Activated naive CD4-positive, alpha-beta T cell treated with anti-CD3 and anti-CD28 coated beads, Interleukin-2, amount 50 U/mL, for 72 hours (primary cell): ENCODE measurements at regions not wholly inside any gene's neighbourhood (a gene's known extent, or its start where the extent isn't known, plus 50 kb on each side); places are given as distances from the start of the nearest gene placed in this dataset.

ENCODE experiments used
- ATAC-seq, 2 donors: fragments of 150-1000 bp; cut with Tn5 transposase; 2 replicates each; pipeline ENCODE4 v1.10.0; 2021; ENCODE audit warnings: mild to moderate bottlenecking in 2 of 2, moderate library complexity in 2 of 2
- DNase-seq, 2 donors: peaks; one replicate each; pipeline ENCODE4 v3.0.0; 2021 to 2022; ENCODE audit warnings: low spot score in 2 of 2
- H3K27ac Mint-ChIP-seq, 2 donors: one replicate each; pipeline ENCODE4 v1.8.0; 2022; ENCODE audit warnings: mild to moderate bottlenecking in 2 of 2, mixed read lengths in 2 of 2
- H3K36me3 Mint-ChIP-seq, 2 donors: one replicate each; pipeline ENCODE4 v1.8.0; 2022; ENCODE audit warnings: mixed read lengths in 2 of 2
- H3K9me3 Mint-ChIP-seq, 2 donors: one replicate each; pipeline ENCODE4 v1.8.0; 2022; ENCODE audit warnings: mixed read lengths in 2 of 2

DNA sequence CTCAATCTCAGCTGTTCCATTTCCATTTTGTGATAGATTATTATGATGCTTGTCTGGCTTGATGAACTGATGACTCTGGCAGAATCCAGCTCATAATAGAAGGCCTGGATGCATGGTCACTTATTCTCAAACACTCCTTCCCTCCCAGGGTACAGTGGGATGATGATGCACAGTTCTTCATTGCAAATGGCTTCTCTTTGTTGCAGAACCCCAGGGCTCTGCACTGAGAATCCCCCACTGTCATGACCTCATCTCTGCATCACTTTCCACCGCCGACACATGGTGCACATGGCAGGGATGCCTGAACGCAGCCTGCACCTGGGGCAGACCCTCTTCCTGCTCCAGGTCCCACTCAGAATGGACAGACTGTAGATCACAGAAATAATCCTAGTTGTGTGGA lies 515.6 kb upstream of the NR2F2 start:
- ATAC-seq, result no peak
- Mint-ChIP-seq H3K27ac (no peak overlapping the region), H3K9me3 (no peaks in the 10 kb centered on the region)

DNA sequence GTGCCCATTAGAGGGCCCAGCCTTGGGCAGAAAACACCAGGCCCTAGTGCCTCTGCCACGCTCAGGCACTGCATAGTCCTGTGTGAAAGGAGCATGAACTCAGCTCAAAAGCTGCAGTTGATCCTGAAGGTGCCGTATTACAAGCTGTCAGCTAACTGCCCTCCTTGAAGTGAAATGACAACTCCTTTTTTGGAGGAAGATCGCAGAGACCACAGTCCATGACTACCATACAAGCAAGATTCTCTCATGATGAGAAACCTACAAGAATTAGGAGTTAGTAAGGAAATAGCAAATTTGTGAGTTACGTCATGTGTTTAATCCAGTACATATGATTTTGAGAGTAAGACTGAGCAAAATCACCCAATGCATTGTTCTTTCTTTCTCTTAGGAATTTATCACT lies 513.9 kb upstream of the NR2F2 start:
- Mint-ChIP-seq H3K36me3 (no peaks in the 10 kb centered on the region), H3K9me3 (no peaks in the 10 kb centered on the region), H3K27ac (no peak overlapping the region)
- DNase-seq (no peak), ATAC-seq (no peak)

More for the DNA sequence above, 515.6 kb upstream of the NR2F2 start:
- H3K36me3 Mint-ChIP-seq, result no peaks in the 10 kb centered on the region
- no peak for DNase-seq

DNA sequence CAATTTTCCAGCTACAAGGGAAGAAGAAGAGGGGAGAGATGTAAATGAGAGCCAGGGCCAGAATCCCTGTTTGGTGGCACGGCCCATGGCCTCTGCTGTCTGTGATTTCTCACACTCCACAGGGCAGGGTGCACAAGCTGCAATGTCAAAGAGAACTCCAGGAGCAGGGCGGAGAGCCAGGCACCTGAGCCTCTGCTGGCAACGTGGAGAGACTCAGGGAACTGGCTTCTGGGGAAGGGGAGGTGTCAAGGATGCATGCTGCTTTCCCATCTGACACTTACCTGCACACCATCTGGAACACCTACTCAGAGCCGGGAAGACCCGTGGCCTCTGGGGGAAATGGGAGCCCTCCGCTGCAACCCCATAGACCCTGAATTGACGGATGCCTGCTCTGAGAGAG lies 507.5 kb upstream of the NR2F2 start:
- no peaks in the 10 kb centered on the region for H3K9me3 Mint-ChIP-seq
- no peak overlapping the region for H3K27ac Mint-ChIP-seq
- no peaks in the 10 kb centered on the region for H3K36me3 Mint-ChIP-seq
- ATAC-seq (no peak), DNase-seq (no peak)

DNA sequence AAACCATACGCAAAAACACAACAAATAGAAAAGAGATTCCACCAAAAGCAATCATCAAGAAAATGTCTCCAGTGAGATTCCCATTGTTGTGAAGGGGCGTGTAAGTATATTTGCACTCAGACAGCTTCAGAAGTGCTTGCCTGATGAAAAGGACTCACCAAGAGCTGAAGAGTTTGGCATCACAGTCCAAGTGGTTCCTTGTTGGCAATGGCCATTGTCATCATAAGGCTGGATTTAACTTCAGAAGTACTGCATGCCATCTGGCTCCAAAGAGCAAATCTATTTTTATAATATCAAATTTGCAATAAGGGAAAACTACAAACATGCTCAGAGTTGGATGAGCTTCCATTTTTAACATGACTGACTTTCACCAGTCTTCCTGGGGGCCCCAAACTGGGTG lies 505.3 kb upstream of the NR2F2 start:
- Mint-ChIP-seq H3K36me3 (no peaks in the 10 kb centered on the region), H3K27ac (no peak overlapping the region), H3K9me3 (no peaks in the 10 kb centered on the region)
- DNase-seq (no peak), ATAC-seq (no peak)

DNA sequence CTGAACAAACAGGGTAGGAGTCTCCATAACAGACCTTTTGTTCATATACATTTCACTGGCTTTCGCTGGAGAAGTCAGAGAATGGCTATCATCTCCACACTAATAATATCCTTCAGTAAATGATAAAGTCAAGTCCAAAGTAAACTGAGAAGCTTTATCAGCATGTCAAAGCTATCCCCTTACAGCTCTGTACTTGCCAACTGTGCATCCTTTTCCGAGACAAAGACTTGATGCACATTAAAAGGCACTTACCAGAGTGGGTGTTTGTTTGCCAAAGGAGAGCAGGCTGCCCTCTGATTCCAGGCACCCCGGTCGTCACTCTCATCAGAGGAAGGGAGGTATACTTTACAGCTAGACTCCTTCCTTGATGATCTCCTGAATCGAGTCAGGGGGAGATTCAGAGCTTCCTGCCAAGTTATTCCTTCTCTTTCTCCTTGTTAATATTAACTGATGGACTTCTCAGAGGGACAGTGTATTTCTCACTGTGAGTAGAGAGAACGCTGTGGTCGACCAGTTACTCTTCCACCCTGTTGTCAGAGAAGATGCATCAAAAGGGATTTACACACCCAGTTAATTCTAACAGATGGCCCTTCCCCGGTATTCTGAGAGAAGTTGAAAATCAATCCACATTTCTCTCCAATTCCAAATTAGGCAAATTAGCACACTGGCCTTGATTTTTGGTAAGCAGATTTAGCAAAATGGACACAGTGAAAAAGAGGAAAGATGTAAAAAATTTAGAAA lies 504.7 kb upstream of the NR2F2 start:
- ATAC-seq, result no peak
- DNase-seq, result no peak
- H3K36me3 Mint-ChIP-seq, result no peaks in the 10 kb centered on the region

DNA sequence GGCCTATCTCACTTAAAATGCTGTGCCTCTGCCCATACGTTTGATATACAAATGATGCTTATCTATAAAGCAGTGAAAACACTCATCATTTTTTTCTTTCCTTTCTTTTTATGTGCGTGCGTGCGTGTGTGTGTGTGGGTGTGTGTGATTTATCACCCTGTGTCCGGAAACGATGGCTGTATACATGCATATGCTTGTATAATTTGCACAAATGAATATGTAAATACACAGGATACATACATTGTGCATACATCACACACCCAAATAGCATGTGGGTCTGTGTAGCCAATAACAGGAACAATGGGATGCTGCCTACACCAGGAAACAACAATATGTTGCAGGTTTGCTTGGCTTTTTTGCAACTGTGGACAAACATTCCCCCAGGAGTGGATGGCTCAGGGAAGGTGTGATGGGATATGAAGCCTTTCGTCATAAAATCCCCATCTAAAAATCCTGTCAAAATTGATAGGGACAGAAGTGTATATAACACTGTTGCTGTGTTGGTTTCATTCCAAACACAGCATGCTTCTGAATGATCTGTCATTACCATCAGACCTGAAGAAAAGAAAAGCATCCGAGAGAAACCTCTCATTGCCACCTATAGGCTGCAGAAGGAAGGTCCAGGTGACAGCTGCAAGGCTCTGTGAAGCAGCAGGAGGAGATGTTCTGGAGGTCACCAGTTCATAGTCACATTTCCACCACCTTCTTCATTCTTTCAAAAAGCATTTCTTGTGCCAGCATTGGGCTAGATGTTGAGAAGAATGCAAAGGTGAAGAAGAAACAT lies 503.9 kb upstream of the NR2F2 start:
- DNase-seq (no peak), ATAC-seq (no peak)
- no peaks in the 10 kb centered on the region for H3K9me3 Mint-ChIP-seq
- H3K36me3 Mint-ChIP-seq, result no peaks in the 10 kb centered on the region
- no peak overlapping the region for H3K27ac Mint-ChIP-seq

More for the DNA sequence above, 504.7 kb upstream of the NR2F2 start:
- H3K27ac Mint-ChIP-seq, result no peak overlapping the region
- no peaks in the 10 kb centered on the region for H3K9me3 Mint-ChIP-seq

DNA sequence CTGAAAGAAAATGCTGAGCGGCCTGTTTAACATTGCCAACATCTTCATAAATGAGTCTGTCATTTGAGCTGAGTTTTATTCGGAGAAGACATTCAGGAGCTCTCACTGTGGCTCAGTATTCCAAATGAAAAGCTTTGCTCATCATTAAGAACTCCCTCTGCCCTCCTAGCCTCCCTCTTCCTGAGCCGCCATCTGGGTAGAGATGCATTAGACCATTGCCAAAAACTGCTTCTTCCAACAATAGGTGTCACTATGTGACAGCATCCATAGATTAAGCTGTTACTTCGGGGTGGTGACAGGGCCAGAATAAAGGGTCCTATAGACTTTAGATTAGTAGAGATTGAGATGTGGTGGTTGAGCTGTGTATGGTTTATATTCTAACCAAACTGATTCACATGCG lies 501.4 kb upstream of the NR2F2 start:
- Mint-ChIP-seq H3K9me3 (no peaks in the 10 kb centered on the region), H3K27ac (no peak overlapping the region), H3K36me3 (no peaks in the 10 kb centered on the region)
- ATAC-seq (no peak), DNase-seq (no peak)

DNA sequence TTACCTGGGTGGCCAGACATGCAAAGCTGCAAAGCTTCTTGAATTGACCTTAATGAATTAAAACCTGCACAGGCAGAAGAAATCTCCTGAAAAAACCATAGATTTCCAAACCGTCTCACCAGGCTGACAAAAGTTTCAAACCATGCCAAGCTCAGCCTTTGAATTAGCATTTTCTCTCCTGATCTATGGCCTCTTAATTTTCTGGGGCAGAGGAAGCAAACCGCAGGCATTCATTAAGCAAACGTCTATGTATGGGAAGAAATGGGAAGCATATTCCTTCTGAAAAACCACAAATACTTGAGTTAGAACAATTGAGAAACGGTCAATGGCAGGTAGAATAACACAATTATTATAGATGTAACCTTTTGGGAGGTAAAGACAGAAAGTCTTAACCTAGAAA lies 500.2 kb upstream of the NR2F2 start:
- no peak for DNase-seq
- Mint-ChIP-seq H3K27ac (no peak overlapping the region), H3K36me3 (no peaks in the 10 kb centered on the region), H3K9me3 (no peaks in the 10 kb centered on the region)
- no peak for ATAC-seq

DNA sequence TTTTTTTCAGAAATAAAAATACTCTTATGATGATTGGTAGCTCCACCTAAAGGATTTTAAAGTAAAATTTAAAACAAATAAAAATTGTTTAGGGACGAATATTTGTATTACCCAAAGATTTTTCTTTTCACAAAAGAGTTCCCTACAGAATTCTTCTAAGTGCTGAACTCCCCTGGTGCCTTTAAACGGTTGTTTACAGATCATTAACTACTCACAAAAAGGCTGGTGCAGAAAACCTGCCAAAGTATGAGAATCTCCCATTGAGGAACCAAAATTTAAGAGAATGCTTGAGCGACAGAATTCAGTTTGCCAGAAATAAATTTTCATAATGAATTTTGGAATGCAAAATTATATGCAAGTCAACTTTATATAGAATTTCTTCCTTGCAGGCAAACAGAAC lies 497.8 kb upstream of the NR2F2 start:
- H3K9me3 Mint-ChIP-seq, result no peaks in the 10 kb centered on the region
- H3K27ac Mint-ChIP-seq, result no peak overlapping the region
- DNase-seq (no peak), ATAC-seq (no peak)
- no peaks in the 10 kb centered on the region for H3K36me3 Mint-ChIP-seq

DNA sequence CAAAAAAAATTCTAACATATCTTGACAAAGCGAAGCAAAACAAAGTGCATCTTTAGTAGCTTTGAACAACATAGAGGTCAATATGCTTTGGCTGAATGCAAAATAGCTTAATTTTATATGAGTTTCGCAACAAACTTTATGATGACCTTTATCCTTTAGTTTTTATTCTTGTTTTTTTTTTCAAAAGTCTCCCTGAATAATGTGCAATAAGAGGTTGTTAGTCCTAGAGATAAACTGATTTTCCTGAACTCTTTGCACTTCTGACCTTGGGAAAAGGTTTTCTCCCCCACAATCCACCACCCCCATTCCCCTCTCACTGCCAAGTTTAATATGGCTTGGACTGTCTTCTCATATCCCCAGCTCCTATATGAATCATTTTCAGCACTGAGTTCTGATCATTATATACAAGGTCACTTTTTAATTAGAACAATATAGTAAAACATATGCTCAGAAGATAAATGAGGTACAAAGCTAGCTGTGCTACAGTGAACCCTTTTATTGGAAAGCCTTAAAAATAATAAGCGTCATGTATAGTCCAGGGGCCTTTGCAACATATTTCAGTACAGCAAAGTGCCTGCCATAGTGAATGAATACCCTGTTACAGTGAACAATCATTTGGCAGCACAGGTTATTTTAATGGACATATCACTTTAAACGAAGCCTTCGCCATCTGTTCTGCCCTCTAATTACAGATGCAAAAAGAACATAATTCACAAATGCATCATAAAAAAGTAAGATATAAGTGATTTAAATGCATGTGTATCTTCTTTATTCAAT lies 496.3 kb upstream of the NR2F2 start:
- Mint-ChIP-seq H3K27ac (no peak overlapping the region), H3K9me3 (no peaks in the 10 kb centered on the region), H3K36me3 (no peaks in the 10 kb centered on the region)
- DNase-seq (no peak), ATAC-seq (no peak)

DNA sequence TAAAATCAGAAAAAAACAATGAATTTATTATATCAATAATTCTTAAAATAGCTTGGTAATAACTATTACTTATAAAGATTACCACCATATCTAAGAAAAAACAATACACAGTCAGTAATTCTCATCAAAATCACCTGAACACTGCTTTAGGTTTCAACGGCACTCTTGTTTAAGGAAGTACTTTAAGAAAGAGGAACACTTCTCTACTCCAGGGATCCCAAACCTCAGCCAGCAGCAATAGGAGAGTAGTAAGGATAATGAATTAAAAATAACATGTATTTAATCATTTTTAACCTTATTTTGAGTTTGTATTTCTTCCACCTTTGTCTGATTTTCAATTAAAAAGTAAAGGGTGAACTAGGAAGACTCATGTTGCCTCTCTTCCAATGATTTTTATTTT lies 494.0 kb upstream of the NR2F2 start:
- DNase-seq (no peak), ATAC-seq (no peak)
- H3K36me3 Mint-ChIP-seq, result no peaks in the 10 kb centered on the region
- H3K9me3 Mint-ChIP-seq, result no peaks in the 10 kb centered on the region
- no peak overlapping the region for H3K27ac Mint-ChIP-seq

DNA sequence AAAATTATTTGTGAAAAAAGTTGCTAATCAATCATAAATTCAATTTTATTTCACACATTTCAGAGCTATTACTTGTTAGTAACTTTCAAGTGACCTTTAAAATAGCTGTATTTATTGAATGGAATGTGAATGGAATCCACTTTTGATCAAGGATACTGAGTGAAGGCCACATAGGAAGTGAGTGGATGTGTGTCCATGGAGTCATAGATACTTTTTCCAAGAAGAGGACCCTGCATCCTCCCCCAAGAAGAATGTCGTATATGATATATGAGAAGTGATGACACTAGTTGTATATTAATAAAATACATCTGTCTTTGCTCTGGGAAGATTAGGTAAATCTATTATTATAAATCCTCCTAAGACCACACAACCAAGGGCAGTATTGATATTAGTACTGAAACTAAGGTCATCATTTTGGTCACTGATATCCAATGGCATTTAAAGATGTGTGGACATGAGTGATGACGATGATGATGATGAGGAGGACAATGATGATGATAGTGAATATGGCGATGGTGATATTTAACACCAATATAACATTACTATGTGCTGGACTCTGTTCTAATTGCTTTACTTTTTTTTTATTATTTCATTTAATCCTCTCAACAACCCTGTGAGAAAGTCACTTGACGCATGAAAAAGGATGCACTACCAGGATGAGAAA lies 493.0 kb upstream of the NR2F2 start:
- ATAC-seq (no peak), DNase-seq (no peak)
- Mint-ChIP-seq H3K36me3 (no peaks in the 10 kb centered on the region), H3K27ac (no peak overlapping the region), H3K9me3 (no peaks in the 10 kb centered on the region)

DNA sequence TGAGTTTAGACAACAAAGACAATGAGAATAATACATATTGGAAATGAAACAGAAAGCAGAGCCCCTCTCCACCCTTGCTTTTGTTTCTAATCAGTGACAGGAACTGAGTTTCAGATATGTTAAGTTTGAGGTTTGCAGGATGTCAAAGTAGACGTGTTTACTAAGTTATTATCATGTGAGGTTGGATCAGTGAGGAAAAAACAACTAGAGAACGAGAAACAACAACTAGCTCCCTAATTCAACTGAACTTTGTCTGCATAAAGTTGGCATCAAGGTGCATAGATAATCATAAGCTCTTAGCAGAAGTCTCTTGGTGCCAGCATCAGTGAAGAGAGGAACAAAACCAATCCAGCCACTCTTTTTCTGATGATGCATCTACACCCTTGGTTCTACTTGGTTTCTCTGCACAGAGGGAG lies 491.1 kb upstream of the NR2F2 start:
- ATAC-seq (peak in 1 of 2 donors; percentile 76), DNase-seq (no peak)
- Mint-ChIP-seq H3K36me3 (no peaks in the 10 kb centered on the region), H3K9me3 (no peaks in the 10 kb centered on the region), H3K27ac (peak overlapping the region in 1 of 2 donors; percentile 6)

DNA sequence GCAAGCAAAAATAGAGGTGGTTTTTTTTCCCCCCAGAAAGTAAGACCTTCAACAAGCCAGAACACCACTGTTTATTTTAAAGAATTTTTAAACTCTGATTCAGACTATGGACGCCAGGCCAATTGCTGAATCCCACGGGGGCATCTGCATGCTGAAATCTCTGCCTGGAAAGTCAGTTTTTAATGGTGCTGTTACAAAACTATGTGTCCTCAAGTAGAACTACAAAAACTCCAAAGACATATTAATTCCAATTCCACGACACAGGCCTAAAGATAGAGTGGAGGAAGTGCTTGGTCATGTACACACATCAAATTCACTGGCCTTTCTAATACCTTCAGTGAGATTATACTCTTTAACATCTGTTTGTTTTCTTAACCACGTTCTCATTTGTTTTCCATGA lies 490.5 kb upstream of the NR2F2 start:
- no peaks in the 10 kb centered on the region for H3K9me3 Mint-ChIP-seq
- no peak overlapping the region for H3K27ac Mint-ChIP-seq

DNA sequence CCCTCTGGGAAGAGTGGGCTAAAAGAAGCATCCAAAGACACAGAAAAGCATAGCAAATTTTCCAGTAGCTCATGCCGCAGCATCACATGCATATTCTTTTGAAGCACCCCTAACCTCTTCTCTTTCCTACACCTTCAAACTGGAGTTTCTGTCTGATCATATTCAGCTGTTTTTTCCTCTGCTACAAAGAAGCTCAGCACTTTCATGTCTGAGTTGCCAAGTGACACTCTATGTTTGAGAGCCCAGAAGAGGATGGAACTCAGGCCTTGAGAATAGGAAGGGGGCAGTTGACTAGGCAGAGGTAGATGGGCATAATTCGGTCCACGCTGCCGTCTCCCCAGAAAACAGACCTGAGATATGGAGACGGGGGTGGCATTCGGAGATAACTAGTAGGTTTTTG lies 489.6 kb upstream of the NR2F2 start:
- no peaks in the 10 kb centered on the region for H3K9me3 Mint-ChIP-seq
- DNase-seq, result no peak
- H3K27ac Mint-ChIP-seq, result no peak overlapping the region
- H3K36me3 Mint-ChIP-seq, result no peaks in the 10 kb centered on the region
- no peak for ATAC-seq

More for the DNA sequence above, 490.5 kb upstream of the NR2F2 start:
- DNase-seq (no peak), ATAC-seq (no peak)
- H3K36me3 Mint-ChIP-seq, result no peaks in the 10 kb centered on the region

DNA sequence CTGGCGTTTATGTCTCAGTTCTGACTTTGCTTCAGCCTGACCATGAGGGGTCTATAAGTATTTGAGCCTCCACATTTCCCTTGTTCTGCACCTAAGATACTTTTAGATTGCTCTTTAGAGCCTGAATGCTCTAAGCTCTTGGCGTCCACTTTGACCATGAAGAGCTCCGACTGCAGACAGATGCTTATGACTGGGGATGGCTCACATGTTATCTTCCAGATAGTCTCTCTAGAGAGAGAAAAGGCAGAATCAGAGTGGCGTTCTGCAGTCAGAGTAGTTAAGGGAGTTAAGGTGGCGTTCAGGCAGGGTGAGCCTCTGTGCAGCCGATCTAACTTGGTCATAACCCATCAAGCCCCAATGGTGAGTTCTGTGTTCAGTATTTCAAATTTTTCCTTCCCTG lies 487.9 kb upstream of the NR2F2 start:
- ATAC-seq, result no peak
- H3K27ac Mint-ChIP-seq, result no peak overlapping the region

More for the DNA sequence above, 487.9 kb upstream of the NR2F2 start:
- H3K36me3 Mint-ChIP-seq, result no peaks in the 10 kb centered on the region
- no peaks in the 10 kb centered on the region for H3K9me3 Mint-ChIP-seq
- DNase-seq, result no peak
